Stimulated activated naive CD8-positive, alpha-beta T cell treated with anti-CD3 and anti-CD28 coated beads, Interleukin-15, amount 100 ng/mL, for 72 hours (primary cell): ENCODE measurements at regions not wholly inside any gene's neighbourhood (a gene's known extent, or its start where the extent isn't known, plus 50 kb on each side); places are given as distances from the start of the nearest gene placed in this dataset.

Source experiments
- ATAC-seq: fragments of 150-1000 bp; cut with Tn5 transposase; 2 replicates; pipeline ENCODE4 v1.10.0; 2021; ENCODE audit warnings: mild to moderate bottlenecking, moderate library complexity
- DNase-seq, 2 donors: peaks; one replicate each; pipeline ENCODE4 v3.0.0; 2021 to 2022
- H3K27ac Mint-ChIP-seq, 2 donors: one replicate each; pipeline ENCODE4 v1.8.0; 2022; ENCODE audit warnings: mild to moderate bottlenecking in 2 of 2, mixed read lengths in 2 of 2, moderate library complexity in 2 of 2
- H3K27me3 Mint-ChIP-seq: one replicate; pipeline ENCODE4 v1.8.0; 2022; ENCODE audit warnings: mixed read lengths
- H3K4me1 Mint-ChIP-seq: one replicate; pipeline ENCODE4 v1.8.0; 2022; ENCODE audit warnings: mild to moderate bottlenecking, mixed read lengths
- H3K4me3 Mint-ChIP-seq, 2 donors: one replicate each; pipeline ENCODE4 v1.8.0; 2022; ENCODE audit warnings: mild to moderate bottlenecking in 2 of 2, mixed read lengths in 2 of 2, moderate library complexity in 1 of 2
- H3K9me3 Mint-ChIP-seq, 2 donors: one replicate each; pipeline ENCODE4 v1.8.0; 2022; ENCODE audit warnings: mixed read lengths in 2 of 2

DNA sequence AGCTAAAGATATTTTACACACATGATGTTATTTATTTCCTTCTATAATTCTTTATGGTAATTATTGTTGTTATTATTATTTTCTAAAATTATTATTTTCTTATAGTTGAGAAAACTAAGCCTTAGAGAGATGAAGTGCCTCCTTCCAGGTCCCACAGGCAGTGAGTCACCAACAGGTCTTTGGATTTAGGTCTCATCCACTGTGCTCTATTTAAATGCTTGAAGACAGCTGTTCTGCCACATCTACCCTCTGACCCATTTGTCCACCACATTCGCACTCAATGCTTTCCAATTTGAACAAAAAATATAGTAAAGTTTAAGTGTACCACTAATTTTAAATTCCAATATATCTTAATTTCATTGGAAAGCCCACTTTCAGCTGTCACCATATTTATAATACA, 566.4 kb downstream of the PPARGC1A start:
- no peaks in the 10 kb centered on the region for H3K27me3 Mint-ChIP-seq
- H3K4me3 Mint-ChIP-seq = no peak overlapping the region
- ATAC-seq (no peak), DNase-seq (no peak)
- no peak overlapping the region for H3K27ac Mint-ChIP-seq
- H3K9me3 Mint-ChIP-seq = peaks cover 6 to 13% of the 10 kb centered on the region in 2 donors
- H3K4me1 Mint-ChIP-seq = peaks cover 17% of the 10 kb centered on the region

DNA sequence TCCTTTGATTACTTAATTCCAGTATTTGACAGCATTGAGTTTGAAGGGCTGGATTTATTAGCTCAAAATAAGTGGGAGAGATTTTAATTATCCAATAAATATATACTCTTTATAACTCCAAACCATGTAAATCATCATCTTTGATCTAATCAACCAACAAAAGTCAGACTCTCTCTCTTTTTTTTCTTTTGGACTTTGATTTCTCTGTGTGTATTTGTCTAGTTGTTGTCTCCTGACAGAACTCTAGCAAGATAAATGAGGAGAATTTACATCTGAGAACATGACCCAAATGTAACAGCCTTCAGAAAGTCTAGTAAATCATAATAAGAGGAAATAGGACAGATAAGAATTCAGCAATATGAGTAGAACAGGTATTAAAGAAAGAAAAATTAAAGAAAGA, 567.1 kb downstream of the PPARGC1A start:
- Mint-ChIP-seq H3K27ac (no peak overlapping the region), H3K4me1 (peaks cover 17% of the 10 kb centered on the region)
- no peak for ATAC-seq

DNA sequence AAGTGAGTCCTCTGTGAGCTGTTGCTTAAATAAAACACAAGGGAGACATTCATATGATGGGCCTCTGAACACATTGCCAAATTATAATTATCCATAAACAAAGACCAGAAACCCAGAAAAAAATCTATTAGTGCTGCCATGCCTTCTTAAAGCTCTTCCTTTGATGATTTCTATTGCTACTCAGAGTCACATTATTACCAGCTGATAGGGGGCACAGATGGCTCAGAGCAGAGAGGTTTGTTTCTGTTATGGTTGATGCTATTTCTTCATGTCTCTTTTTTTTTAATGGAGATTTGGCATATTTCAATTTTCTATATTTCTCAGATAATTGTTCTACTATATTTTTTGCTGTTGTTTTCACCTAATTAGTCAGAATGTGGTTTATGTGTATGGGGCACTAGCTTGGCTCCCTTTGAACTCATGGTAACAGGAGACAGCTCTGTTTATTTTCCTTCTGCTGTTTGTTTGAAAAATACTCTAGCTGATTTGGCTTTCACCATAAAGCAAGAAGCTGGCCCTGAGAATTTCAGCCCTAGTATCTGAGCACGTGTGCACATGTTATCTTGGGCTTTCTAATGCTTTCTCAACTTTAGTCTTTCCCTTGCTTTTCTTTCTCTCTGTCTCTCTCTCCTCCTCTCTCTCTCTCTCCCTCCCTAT, 568.8 kb downstream of the PPARGC1A start:
- H3K9me3 Mint-ChIP-seq = peaks cover 6 to 11% of the 10 kb centered on the region in 2 donors
- H3K27ac Mint-ChIP-seq = no peak overlapping the region
- DNase-seq (no peak), ATAC-seq (no peak)
- no peak overlapping the region for H3K4me3 Mint-ChIP-seq
- peaks cover 17% of the 10 kb centered on the region for H3K4me1 Mint-ChIP-seq
- no peaks in the 10 kb centered on the region for H3K27me3 Mint-ChIP-seq

More for the DNA sequence above, 567.1 kb downstream of the PPARGC1A start:
- Mint-ChIP-seq H3K27me3 (no peaks in the 10 kb centered on the region), H3K9me3 (peaks cover 6 to 13% of the 10 kb centered on the region in 2 donors), H3K4me3 (no peak overlapping the region)
- DNase-seq = no peak

- no peak overlapping the region for H3K4me3 Mint-ChIP-seq
- H3K27me3 Mint-ChIP-seq = no peaks in the 10 kb centered on the region
- no peak overlapping the region for H3K27ac Mint-ChIP-seq
- DNase-seq (no peak), ATAC-seq (no peak)
- H3K9me3 Mint-ChIP-seq = no peaks in the 10 kb centered on the region
- no peaks in the 10 kb centered on the region for H3K4me1 Mint-ChIP-seq
These were observed 577.2 kb downstream of the PPARGC1A start for GRCh38 chr4:23312686-23313085.

DNA sequence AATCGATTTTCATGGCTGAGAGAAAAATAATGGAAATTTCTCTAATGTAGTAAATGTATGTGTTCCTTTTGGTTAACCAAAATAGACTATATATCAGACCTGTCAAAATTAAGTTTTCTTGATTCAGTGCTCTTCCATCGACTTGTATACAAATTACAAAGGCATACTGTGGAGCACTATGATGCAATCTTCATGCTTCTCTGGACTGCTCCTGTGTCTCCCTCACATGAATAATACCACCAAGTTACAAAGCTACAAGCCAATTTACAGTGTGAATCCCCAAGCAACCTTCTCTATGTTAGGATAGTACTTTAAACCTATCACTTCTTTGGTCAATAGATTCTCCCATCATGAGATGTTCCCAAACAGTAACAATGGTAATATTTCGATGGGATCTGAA, 577.9 kb downstream of the PPARGC1A start:
- ATAC-seq = no peak
- H3K27me3 Mint-ChIP-seq = no peaks in the 10 kb centered on the region
- H3K4me1 Mint-ChIP-seq = no peaks in the 10 kb centered on the region
- H3K4me3 Mint-ChIP-seq = no peak overlapping the region
- no peak overlapping the region for H3K27ac Mint-ChIP-seq
- no peaks in the 10 kb centered on the region for H3K9me3 Mint-ChIP-seq
- no peak for DNase-seq

- H3K4me1 Mint-ChIP-seq = no peaks in the 10 kb centered on the region
- DNase-seq (no peak), ATAC-seq (no peak)
- no peak overlapping the region for H3K27ac Mint-ChIP-seq
- no peaks in the 10 kb centered on the region for H3K9me3 Mint-ChIP-seq
- H3K27me3 Mint-ChIP-seq = no peaks in the 10 kb centered on the region
- no peak overlapping the region for H3K4me3 Mint-ChIP-seq
These were observed 584.8 kb downstream of the PPARGC1A start for GRCh38 chr4:23305026-23305425.

DNA sequence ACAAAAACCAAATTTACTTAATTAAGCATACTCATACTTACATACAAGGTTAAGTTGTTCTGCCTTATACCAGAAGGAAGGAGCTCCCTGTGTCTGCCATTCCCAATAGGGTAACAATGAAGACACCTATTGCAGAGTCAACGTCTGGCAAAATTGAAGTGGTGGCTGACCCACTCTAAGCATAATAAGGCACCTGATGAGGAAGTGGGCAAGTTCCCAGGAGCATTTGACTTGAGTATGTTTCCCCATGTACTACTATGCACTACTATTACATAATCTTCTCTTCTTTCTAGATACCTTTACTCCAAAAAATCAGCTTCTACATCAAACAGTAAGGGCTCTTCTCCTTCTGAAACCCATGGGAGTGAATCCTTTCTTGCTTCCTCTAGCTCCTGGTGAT, 591.5 kb downstream of the PPARGC1A start:
- Mint-ChIP-seq H3K4me1 (no peaks in the 10 kb centered on the region), H3K9me3 (no peaks in the 10 kb centered on the region), H3K27ac (no peak overlapping the region), H3K27me3 (no peaks in the 10 kb centered on the region), H3K4me3 (no peak overlapping the region)
- ATAC-seq = no peak
- DNase-seq = no peak

GRCh38 chr4:23297327-23297726, 592.5 kb downstream of the PPARGC1A start:
- no peaks in the 10 kb centered on the region for H3K4me1 Mint-ChIP-seq
- no peak for ATAC-seq
- no peak overlapping the region for H3K4me3 Mint-ChIP-seq

GRCh38 chr4:23291139-23291538, 598.4 kb downstream of the GBA3 start:
- Mint-ChIP-seq H3K9me3 (no peaks in the 10 kb centered on the region), H3K4me3 (no peak overlapping the region), H3K4me1 (no peaks in the 10 kb centered on the region), H3K27me3 (no peaks in the 10 kb centered on the region), H3K27ac (no peak overlapping the region)
- DNase-seq (no peak), ATAC-seq (no peak)

More at GRCh38 chr4:23297327-23297726, 592.5 kb downstream of the PPARGC1A start:
- Mint-ChIP-seq H3K27me3 (no peaks in the 10 kb centered on the region), H3K27ac (no peak overlapping the region), H3K9me3 (no peaks in the 10 kb centered on the region)
- no peak for DNase-seq

- no peak for DNase-seq
- no peak for ATAC-seq
- Mint-ChIP-seq H3K27ac (no peak overlapping the region), H3K9me3 (no peaks in the 10 kb centered on the region), H3K4me3 (no peak overlapping the region), H3K27me3 (no peaks in the 10 kb centered on the region), H3K4me1 (no peaks in the 10 kb centered on the region)
These were observed 597.9 kb downstream of the GBA3 start for GRCh38 chr4:23290656-23291055.

DNA sequence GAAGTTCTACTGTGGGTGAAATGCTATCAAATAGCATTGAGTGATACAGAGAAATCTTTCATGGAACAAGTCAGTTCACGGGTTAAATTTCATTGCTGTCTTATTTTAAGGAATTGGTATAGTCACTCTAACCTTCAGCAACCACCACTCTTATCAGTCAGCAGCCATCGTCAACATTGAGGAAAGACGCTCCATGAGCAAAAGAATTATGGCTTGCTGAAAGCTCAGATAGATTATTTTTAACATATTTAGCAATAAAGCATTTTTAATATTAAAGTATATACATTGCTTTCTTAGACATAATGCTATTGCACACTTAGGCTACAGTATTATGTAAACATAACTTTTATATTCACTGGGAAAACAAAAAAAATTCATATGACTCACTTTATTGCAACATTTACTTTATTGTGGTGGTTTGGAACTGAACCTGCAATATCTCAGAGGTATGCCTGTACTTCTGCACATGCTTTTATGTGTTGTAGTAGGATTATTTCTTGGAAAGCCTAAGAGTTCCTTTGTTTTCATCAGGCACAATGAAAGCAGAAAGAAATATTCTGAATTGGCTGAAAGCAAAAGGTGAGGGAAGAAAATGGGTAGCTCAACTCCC, 586.7 kb downstream of the GBA3 start:
- no peaks in the 10 kb centered on the region for H3K27me3 Mint-ChIP-seq
- ATAC-seq (no peak), DNase-seq (no peak)
- no peaks in the 10 kb centered on the region for H3K4me1 Mint-ChIP-seq
- peaks cover 0 to 5% of the 10 kb centered on the region in 2 donors for H3K9me3 Mint-ChIP-seq
- no peak overlapping the region for H3K4me3 Mint-ChIP-seq
- H3K27ac Mint-ChIP-seq = no peak overlapping the region

- Mint-ChIP-seq H3K9me3 (peaks cover 0 to 5% of the 10 kb centered on the region in 2 donors), H3K4me3 (no peak overlapping the region), H3K27me3 (no peaks in the 10 kb centered on the region), H3K27ac (no peak overlapping the region), H3K4me1 (no peaks in the 10 kb centered on the region)
- DNase-seq = no peak
- ATAC-seq = no peak
These were observed 586.1 kb downstream of the GBA3 start for GRCh38 chr4:23278845-23279244.

GRCh38 chr4:23276076-23276475, 583.3 kb downstream of the GBA3 start:
- no peak for DNase-seq
- Mint-ChIP-seq H3K4me1 (no peaks in the 10 kb centered on the region), H3K4me3 (no peak overlapping the region), H3K27me3 (no peaks in the 10 kb centered on the region), H3K9me3 (peaks cover 0 to 5% of the 10 kb centered on the region in 2 donors), H3K27ac (no peak overlapping the region)
- no peak for ATAC-seq

DNA sequence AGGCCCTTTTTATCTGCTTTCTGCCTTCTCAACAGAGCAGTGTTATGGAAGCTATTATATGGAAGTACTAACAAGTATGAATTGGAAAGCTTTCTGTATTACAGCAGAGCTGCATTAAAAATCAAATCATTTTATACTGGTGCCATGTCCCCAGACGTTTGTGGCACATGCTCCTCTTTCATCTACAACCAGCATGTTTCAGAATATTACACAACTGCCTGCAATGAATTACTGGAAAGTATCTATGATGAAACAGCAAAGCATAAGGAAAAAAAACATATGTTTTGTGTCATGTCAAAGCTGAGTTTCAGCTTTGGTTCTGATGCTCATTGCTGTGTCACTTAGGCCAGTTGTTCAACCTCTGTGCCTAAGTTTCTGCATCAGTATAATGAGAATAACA, 576.8 kb downstream of the GBA3 start:
- DNase-seq = no peak
- ATAC-seq = no peak
- no peak overlapping the region for H3K4me3 Mint-ChIP-seq
- H3K4me1 Mint-ChIP-seq = no peaks in the 10 kb centered on the region
- H3K27me3 Mint-ChIP-seq = no peaks in the 10 kb centered on the region
- no peak overlapping the region for H3K27ac Mint-ChIP-seq
- H3K9me3 Mint-ChIP-seq = no peaks in the 10 kb centered on the region

GRCh38 chr4:23268072-23268771, 575.5 kb downstream of the GBA3 start:
- no peak overlapping the region for H3K4me3 Mint-ChIP-seq
- ATAC-seq (no peak), DNase-seq (no peak)
- H3K27me3 Mint-ChIP-seq = no peaks in the 10 kb centered on the region
- H3K9me3 Mint-ChIP-seq = no peaks in the 10 kb centered on the region
- H3K4me1 Mint-ChIP-seq = no peaks in the 10 kb centered on the region
- no peak overlapping the region for H3K27ac Mint-ChIP-seq

GRCh38 chr4:23266401-23266800, 573.7 kb downstream of the GBA3 start:
- Mint-ChIP-seq H3K27ac (no peak overlapping the region), H3K27me3 (no peaks in the 10 kb centered on the region), H3K4me3 (no peak overlapping the region), H3K9me3 (no peaks in the 10 kb centered on the region), H3K4me1 (no peaks in the 10 kb centered on the region)
- ATAC-seq = no peak
- no peak for DNase-seq
